Pancreas (tissue), 10 donors: ENCODE measurements at regions not wholly inside any gene's neighbourhood (a gene's known extent, or its start where the extent isn't known, plus 50 kb on each side); places are given as distances from the start of the nearest gene placed in this dataset.

ENCODE experiments used
- ATAC-seq, 4 donors: fragments of 200-7000 bp; cut with Tn5 transposase; one replicate each; pipeline versions ENCODE4 v1.8.0 to v1.9.1; 2020; ENCODE audit warnings: mild to moderate bottlenecking in 4 of 4, moderate library complexity in 4 of 4
- DNase-seq, 6 donors: peaks; one replicate each; pipeline ENCODE4 v3.0.0-alpha.2; 2020
- FAIRE-seq: peaks from 2 replicates; lab custom pipeline; 2012; peaks lifted over from hg19 to GRCh38; lab: Jason Lieb, UNC
- H3K27ac ChIP-seq, 4 donors: fragments of 200-600 bp; sonication (generic); 1 replicate in 3 of 4; 2 replicates in 1 of 4; pipeline versions ENCODE4 v1.5.0 to v1.8.0; 2020
- H3K27me3 ChIP-seq, 4 donors: fragments of 200-600 bp; one replicate each; pipeline ENCODE4 v1.8.0; 2021
- H3K36me3 ChIP-seq, 3 donors: fragments of 200-600 bp; sonication (generic) in 1 of 3; one replicate each; pipeline versions ENCODE4 v1.5.0 to v1.8.0; 2020 to 2021
- H3K4me1 ChIP-seq, 3 donors: fragments of 200-600 bp; one replicate each; pipeline ENCODE4 v1.8.0; 2021
- H3K4me3 ChIP-seq, 4 donors: fragments of 200-600 bp; sonication (generic) in 2 of 4; one replicate each; pipeline versions ENCODE4 v1.5.0 to v1.8.0; 2020 to 2021
- H3K9me3 ChIP-seq, 4 donors: fragments of 200-600 bp; one replicate each; pipeline ENCODE4 v1.8.0; 2021
- WGBS, 2 donors: extraction: QIAGEN DNeasy Blood & Tissue Kit; methylation state at CpG; one replicate each; pipeline ENCODE4 v1.1.7; 2013; 5-methylcytosine and 5-hydroxymethylcytosine counted together
- intact Hi-C, 3 donors: fragments of 100-400 bp; cut with DNase I; formaldehyde crosslinking; loops; one replicate each; pipeline versions ENCODE4 v1.11.1 to v1.14.2; 2022
- TF ChIP-seq, protein P1 (sequence below), 4 donors: fragments of 200-600 bp; sonication (generic) in 3 of 4; IDR thresholded peaks; one replicate each; pipeline versions ENCODE4 v1.5.0 to v1.8.0; 2021; ENCODE audit warnings: antibody characterized with exemption in 4 of 4
- donor health status: healthy with polysubstance abuse.
- donor health status: DM: no; HTN: no; CAD: no; lungs with moderate emphysema.
- donor health status: DM: no; HTN: no; CAD: no.
- donor health status: control.
- donor health status: control.
- donor health status: Bipolar disorder and iron deficiency.
- donor health status: DM: yes; HTN: yes; CAD: no.
- donor health status: DM: no; HTN: no; CAD: no.
- donor health status: DM: no; HTN: no; CAD: no.
- donor health status: DM: yes; HTN: yes; CAD: no.

DNA sequence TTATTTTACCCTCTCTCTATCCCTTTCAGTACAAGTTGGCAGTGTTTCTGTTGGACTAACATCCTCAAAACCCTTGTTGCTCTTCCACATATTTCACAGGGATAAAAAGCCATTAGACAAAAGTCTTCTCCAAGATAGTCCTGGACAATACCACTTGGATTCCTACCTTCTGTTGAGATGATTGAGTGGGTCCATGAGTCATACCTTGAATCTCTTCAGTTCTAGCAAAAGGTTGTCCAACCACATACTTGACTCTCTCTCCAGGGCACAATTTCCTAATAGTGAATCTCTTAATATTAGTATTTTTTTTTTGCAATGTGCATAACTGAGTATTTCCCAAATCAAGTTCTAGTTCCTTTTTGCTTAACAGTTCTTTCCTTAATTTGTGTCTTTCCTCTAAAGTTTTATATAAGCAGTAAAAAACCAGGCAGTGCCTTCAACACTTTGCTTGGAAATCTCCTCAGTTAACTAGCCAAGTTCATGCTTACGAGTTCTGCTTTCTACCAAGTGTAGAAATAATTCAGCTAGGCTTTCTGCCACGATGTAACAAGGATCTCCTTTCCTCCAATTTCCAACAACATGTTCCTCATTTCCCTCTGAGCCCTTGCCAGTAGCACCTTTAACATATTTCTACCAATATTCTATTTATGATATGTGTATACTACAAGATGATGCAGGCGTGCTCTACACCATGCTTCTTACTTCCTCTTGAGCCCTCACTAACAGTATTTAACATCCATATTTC, 68.3 kb upstream of the NEO1 start:
- TF ChIP-seq, protein P1, sequence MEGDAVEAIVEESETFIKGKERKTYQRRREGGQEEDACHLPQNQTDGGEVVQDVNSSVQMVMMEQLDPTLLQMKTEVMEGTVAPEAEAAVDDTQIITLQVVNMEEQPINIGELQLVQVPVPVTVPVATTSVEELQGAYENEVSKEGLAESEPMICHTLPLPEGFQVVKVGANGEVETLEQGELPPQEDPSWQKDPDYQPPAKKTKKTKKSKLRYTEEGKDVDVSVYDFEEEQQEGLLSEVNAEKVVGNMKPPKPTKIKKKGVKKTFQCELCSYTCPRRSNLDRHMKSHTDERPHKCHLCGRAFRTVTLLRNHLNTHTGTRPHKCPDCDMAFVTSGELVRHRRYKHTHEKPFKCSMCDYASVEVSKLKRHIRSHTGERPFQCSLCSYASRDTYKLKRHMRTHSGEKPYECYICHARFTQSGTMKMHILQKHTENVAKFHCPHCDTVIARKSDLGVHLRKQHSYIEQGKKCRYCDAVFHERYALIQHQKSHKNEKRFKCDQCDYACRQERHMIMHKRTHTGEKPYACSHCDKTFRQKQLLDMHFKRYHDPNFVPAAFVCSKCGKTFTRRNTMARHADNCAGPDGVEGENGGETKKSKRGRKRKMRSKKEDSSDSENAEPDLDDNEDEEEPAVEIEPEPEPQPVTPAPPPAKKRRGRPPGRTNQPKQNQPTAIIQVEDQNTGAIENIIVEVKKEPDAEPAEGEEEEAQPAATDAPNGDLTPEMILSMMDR (IDR thresholded peaks at IDR 0.05), result no peak
- H3K4me3 ChIP-seq, result no peak overlapping the region
- no peaks in the 10 kb centered on the region for H3K36me3 ChIP-seq
- H3K27ac ChIP-seq, result no peak overlapping the region
- 68 to 78% methylated on average over 3 of the region's 3 CpGs for WGBS, 2 donors
- DNase-seq (no peak), ATAC-seq (no peak), FAIRE-seq (no peak)
- intact Hi-C loops, result no loop called here
- no peaks in the 10 kb centered on the region for H3K9me3 ChIP-seq
- no peaks in the 10 kb centered on the region for H3K4me1 ChIP-seq
- H3K27me3 ChIP-seq, result no peaks in the 10 kb centered on the region

DNA sequence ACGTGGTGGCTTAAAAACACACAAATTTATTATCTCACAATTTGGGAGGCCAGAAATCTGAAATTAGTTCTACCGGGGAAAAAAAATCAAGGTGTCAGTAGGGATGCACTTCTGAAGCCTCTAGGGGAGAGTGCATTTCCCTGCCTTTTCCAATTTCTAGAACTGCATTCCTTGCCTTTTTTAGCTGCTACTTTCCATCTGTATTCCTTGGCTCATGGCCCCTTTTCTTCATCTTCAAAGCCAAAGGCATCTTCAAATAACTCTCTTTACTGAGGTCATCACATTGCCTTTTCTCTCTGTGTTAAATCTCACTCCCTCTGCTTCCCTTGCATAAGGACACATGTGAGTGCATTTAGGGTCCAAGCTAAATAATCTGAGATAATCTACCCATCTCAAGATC, 69.5 kb upstream of the NEO1 start:
- Histone ChIP-seq H3K27me3 (no peaks in the 10 kb centered on the region), H3K4me1 (no peaks in the 10 kb centered on the region), H3K36me3 (no peaks in the 10 kb centered on the region), H3K27ac (no peak overlapping the region), H3K9me3 (no peaks in the 10 kb centered on the region), H3K4me3 (no peak overlapping the region)
- FAIRE-seq, result no peak
- no peak for DNase-seq
- WGBS, 2 donors, result 58 to 74% methylated on average over 2 of the region's 2 CpGs
- TF ChIP-seq, protein P1 (IDR thresholded peaks at IDR 0.05), result no peak
- ATAC-seq, result no peak
- intact Hi-C loops, result no loop called here

DNA sequence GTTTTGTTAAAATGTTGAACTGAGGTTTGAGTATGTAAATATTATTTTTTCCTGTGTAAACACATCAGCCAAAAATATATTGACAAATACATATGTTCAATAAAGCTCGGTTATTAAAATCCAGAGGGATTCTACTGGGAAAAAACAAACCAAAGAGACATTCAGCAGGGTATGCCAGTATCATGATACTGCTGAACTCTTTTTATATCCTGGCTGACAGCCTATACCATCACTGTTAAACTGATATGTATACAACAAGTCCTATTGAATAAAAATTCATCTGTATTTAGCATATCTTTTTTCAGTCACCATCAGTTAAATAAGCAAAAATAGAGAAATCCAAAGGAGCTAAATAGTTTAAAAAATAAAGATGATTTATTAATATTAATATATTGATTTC, 71.6 kb upstream of the NEO1 start:
- TF ChIP-seq, protein P1 (IDR thresholded peaks at IDR 0.05), result no peak
- 19 to 23% methylated on average over 1 of the region's 1 CpG for WGBS, 2 donors
- Histone ChIP-seq H3K27me3 (no peaks in the 10 kb centered on the region), H3K4me1 (no peaks in the 10 kb centered on the region), H3K27ac (no peak overlapping the region), H3K4me3 (no peak overlapping the region), H3K9me3 (no peaks in the 10 kb centered on the region), H3K36me3 (no peaks in the 10 kb centered on the region)
- ATAC-seq, result no peak
- FAIRE-seq, result no peak
- DNase-seq, result no peak
- intact Hi-C loops, result no loop called here

DNA sequence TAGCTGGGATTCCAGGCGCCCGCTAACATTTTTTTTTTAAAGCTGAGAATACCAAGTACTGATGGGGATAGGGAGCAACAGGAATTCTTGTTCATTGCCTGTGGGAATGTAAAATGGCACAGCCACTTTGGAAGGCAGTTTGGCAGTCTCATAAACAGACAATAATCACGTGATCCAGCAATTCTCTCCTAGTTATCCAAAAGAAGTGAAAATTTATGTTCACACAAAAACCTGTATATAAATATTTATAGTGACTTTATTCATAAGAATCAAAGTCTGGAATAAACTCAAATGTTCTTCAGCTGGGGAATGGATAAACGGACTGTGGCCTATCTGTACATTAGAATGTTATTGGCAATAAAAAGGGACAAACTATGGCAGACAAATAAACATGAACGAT, 72.5 kb upstream of the NEO1 start:
- Histone ChIP-seq H3K4me3 (no peak overlapping the region), H3K9me3 (no peaks in the 10 kb centered on the region), H3K27me3 (no peaks in the 10 kb centered on the region), H3K36me3 (no peaks in the 10 kb centered on the region), H3K27ac (no peak overlapping the region), H3K4me1 (no peaks in the 10 kb centered on the region)
- TF ChIP-seq, protein P1 (IDR thresholded peaks at IDR 0.05), result no peak
- ATAC-seq (no peak), DNase-seq (no peak), FAIRE-seq (no peak)
- 72 to 85% methylated on average over 5 of the region's 5 CpGs for WGBS, 2 donors
- intact Hi-C loops, result no loop called here

DNA sequence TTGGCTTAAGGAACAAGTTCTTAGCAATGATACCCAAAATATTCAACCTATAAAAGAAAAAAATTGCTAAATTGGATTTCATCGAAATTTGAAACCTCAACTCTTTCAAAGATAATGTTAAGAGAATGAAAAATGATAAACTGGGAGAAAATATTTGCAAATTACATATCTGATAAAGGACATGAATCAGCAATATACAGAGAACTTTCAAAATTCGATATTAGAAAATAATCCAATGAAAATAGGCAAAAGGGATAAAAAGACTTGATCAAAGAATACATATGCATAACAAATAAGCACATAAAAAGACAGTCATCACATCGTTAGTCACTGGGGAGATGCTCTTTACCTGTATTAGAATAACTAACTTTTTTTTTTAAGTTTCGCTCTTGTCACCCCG, 73.0 kb upstream of the NEO1 start:
- no peaks in the 10 kb centered on the region for H3K9me3 ChIP-seq
- FAIRE-seq (peak; percentile 57), DNase-seq (no peak), ATAC-seq (no peak)
- H3K27me3 ChIP-seq, result no peaks in the 10 kb centered on the region
- WGBS, 2 donors, result 54 to 62% methylated on average over 5 of the region's 5 CpGs
- no peak overlapping the region for H3K27ac ChIP-seq
- H3K4me1 ChIP-seq, result no peaks in the 10 kb centered on the region
- intact Hi-C loops, result no loop called here
- H3K4me3 ChIP-seq, result no peak overlapping the region
- TF ChIP-seq, protein P1 (IDR thresholded peaks at IDR 0.05), result no peak
- no peaks in the 10 kb centered on the region for H3K36me3 ChIP-seq
